Activated CD4-positive, alpha-beta memory T cell treated with anti-CD3 and anti-CD28 coated beads for 36 hours (primary cell): ENCODE measurements at regions not wholly inside any gene's neighbourhood (a gene's known extent, or its start where the extent isn't known, plus 50 kb on each side); places are given as distances from the start of the nearest gene placed in this dataset.

Experiments used
- CTCF ChIA-PET: fragments of 350-600 bp; sonication (Branson Sonifier 250); formaldehyde crosslinking; loops from one replicate; lab custom pipeline; 2021; ENCODE audit warnings: antibody characterized with exemption, inconsistent platforms; lab: Charles Lee
- POLR2A ChIA-PET: fragments of 350-600 bp; sonication (Branson Sonifier 250); formaldehyde crosslinking; loops from one replicate; lab custom pipeline; 2021; ENCODE audit warnings: antibody characterized with exemption; lab: Charles Lee
- DNase-seq: peaks from one replicate; pipeline ENCODE4 v3.0.0-alpha.2; 2020
- H3K27ac Mint-ChIP-seq: one replicate; pipeline ENCODE4 v1.8.0; 2021; ENCODE audit warnings: mixed read lengths
- H3K27me3 Mint-ChIP-seq: one replicate; pipeline ENCODE4 v1.8.0; 2021; ENCODE audit warnings: mixed read lengths
- H3K36me3 Mint-ChIP-seq: one replicate; pipeline ENCODE4 v1.8.0; 2021; ENCODE audit warnings: mixed read lengths
- H3K4me1 Mint-ChIP-seq: one replicate; pipeline ENCODE4 v1.8.0; 2021; ENCODE audit warnings: low read depth, mixed read lengths
- H3K4me3 Mint-ChIP-seq: one replicate; pipeline ENCODE4 v1.8.0; 2021; ENCODE audit warnings: mild to moderate bottlenecking, mixed read lengths
- H3K9me3 Mint-ChIP-seq: one replicate; pipeline ENCODE4 v1.8.0; 2021; ENCODE audit warnings: mixed read lengths
- intact Hi-C: fragments of 100-400 bp; cut with micrococcal nuclease; formaldehyde crosslinking; loops from one replicate; pipeline ENCODE4 v1.15.1; 2023

GRCh38 chr22:19629720-19630419, 84.4 kb upstream of the SEPTIN5 start:
- peak; percentile 91 for DNase-seq
- H3K9me3 Mint-ChIP-seq, result no peaks in the 10 kb centered on the region
- intact Hi-C loops, result loop anchor here (1.0 to 5.0 kb wide), 4 partner anchors 108 to 486 kb away; partner anchors contain the start of genes CDC45, CLDN5, ESS2 and UFD1
- peaks cover 2% of the 10 kb centered on the region for H3K4me1 Mint-ChIP-seq
- H3K4me3 Mint-ChIP-seq, result no peak overlapping the region
- H3K36me3 Mint-ChIP-seq, result no peaks in the 10 kb centered on the region
- H3K27me3 Mint-ChIP-seq, result peaks cover 6% of the 10 kb centered on the region
- POLR2A ChIA-PET, result no interaction called here
- no peak overlapping the region for H3K27ac Mint-ChIP-seq
- CTCF ChIA-PET, result interaction anchor here (0.6 to 2.4 kb wide), 69 partner anchors 9 to 769 kb away, joined by 3 to 16 read pairs (median 3); partner anchors contain the start of genes CDC45, ESS2, HIRA and SLC25A1

GRCh38 chr22:19630614-19631013, 83.7 kb upstream of the SEPTIN5 start:
- DNase-seq, result no peak
- Mint-ChIP-seq H3K9me3 (no peaks in the 10 kb centered on the region), H3K36me3 (no peaks in the 10 kb centered on the region), H3K27me3 (peaks cover 6% of the 10 kb centered on the region), H3K27ac (no peak overlapping the region), H3K4me3 (no peak overlapping the region), H3K4me1 (peaks cover 2% of the 10 kb centered on the region)
- ChIA-PET POLR2A (no interaction called here), CTCF (interaction anchor here (0.6 to 2.4 kb wide), 52 partner anchors 10 to 554 kb away, joined by 3 to 16 read pairs (median 4); partner anchors contain the start of genes CDC45, ESS2 and SLC25A1)
- intact Hi-C loops, result loop anchor here (1.0 to 5.0 kb wide), 4 partner anchors 108 to 486 kb away; partner anchors contain the start of genes CDC45, CLDN5, ESS2 and UFD1

GRCh38 chr22:19631899-19632667, 82.2 kb upstream of the SEPTIN5 start:
- no peak for DNase-seq
- ChIA-PET POLR2A (no interaction called here), CTCF (interaction anchor here (0.7 to 1.3 kb wide), 6 partner anchors 47 to 211 kb away, joined by 3 to 5 read pairs (median 3); partner anchors contain the start of gene CLDN5)
- Mint-ChIP-seq H3K4me1 (peaks cover 2% of the 10 kb centered on the region), H3K4me3 (no peak overlapping the region), H3K27me3 (peaks cover 4% of the 10 kb centered on the region), H3K36me3 (no peaks in the 10 kb centered on the region), H3K27ac (no peak overlapping the region), H3K9me3 (no peaks in the 10 kb centered on the region)
- intact Hi-C loops, result loop anchor here (5.0 kb wide), 3 partner anchors 110 to 330 kb away; partner anchors contain the start of genes CDC45, CLDN5 and UFD1

- H3K27me3 Mint-ChIP-seq, result peaks cover 4% of the 10 kb centered on the region
- ChIA-PET POLR2A (no interaction called here), CTCF (interaction anchor here (0.7 to 1.0 kb wide), 3 partner anchors 67 to 212 kb away, joined by 3 read pairs; partner anchors contain the start of gene CLDN5)
- H3K4me3 Mint-ChIP-seq, result no peak overlapping the region
- H3K36me3 Mint-ChIP-seq, result no peaks in the 10 kb centered on the region
- peaks cover 2% of the 10 kb centered on the region for H3K4me1 Mint-ChIP-seq
- intact Hi-C loops, result loop anchor here (5.0 kb wide), 3 partner anchors 110 to 330 kb away; partner anchors contain the start of genes CDC45, CLDN5 and UFD1
- DNase-seq, result no peak
- H3K9me3 Mint-ChIP-seq, result no peaks in the 10 kb centered on the region
- no peak overlapping the region for H3K27ac Mint-ChIP-seq
Observed at GRCh38 chr22:19632668-19633148, 81.6 kb upstream of the SEPTIN5 start.

DNA sequence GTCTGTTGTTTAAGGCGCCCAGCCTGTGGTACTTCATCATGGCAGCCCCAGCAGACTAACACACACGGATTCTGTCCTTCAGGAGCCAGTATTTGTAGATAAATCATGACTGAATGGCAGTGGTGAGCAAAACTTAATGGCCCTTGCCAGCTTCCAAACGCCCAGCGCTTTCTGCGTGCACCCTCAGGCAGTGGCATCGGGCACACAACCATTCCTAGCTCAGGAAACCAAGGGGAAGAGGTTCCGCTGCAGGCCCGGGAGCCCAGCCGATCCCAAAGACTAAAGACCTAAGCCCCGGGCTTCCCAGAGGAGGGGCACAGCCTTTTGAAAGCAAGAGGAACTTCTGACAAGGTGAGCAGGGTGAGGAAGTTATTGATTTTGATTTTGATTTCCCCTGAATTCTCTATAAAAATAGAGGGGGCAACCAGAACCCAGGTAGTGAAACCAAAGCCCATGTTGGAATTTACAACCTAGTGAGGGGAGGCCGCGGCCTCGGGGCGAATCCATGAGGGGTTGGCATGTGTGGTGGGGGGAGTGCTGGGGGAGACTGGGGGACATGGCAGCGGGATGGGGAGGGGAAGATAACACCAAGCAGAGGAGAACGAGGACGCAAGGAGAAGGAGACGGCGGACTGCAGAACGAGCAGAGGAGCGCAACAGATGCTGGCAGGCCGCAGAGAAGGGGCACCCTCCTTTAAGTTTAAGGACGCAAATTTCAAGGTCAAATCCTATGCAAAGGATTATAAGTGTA, 79.9 kb upstream of the SEPTIN5 start:
- POLR2A ChIA-PET, result no interaction called here
- CTCF ChIA-PET, result interaction anchor here (0.8 kb wide), 1 partner anchor 456 kb away, joined by 3 read pairs; no protein-coding TSS in a partner anchor
- H3K4me1 Mint-ChIP-seq, result peaks cover 2% of the 10 kb centered on the region
- H3K9me3 Mint-ChIP-seq, result no peaks in the 10 kb centered on the region
- no peak for DNase-seq
- H3K4me3 Mint-ChIP-seq, result no peak overlapping the region
- H3K36me3 Mint-ChIP-seq, result no peaks in the 10 kb centered on the region
- intact Hi-C loops, result loop anchor here (5.0 kb wide), 3 partner anchors 112 to 332 kb away; partner anchors contain the start of genes CDC45, CLDN5 and UFD1
- peaks cover 4% of the 10 kb centered on the region for H3K27me3 Mint-ChIP-seq
- H3K27ac Mint-ChIP-seq, result no peak overlapping the region

DNA sequence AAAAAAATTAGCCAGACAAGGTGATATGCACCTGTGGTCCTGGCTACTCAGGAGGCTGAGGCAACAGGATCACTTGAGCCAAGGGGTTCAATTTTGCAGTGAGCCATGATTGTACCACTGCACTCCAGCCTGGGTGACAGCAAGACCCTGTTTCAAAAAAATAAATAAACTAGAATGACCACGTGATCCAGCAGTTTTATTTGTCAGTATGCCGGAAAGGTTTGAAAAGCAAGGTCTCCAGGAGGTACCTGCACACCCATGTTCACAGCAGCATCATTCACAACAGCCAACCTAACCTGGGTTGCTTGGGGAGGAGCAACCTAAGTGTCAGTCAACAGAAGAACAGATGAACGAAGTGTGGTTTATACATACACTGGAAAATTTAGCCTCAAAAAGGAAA, 78.7 kb upstream of the SEPTIN5 start:
- H3K4me3 Mint-ChIP-seq, result no peak overlapping the region
- no peak overlapping the region for H3K27ac Mint-ChIP-seq
- intact Hi-C loops, result no loop called here
- POLR2A ChIA-PET, result no interaction called here
- no peaks in the 10 kb centered on the region for H3K36me3 Mint-ChIP-seq
- no peaks in the 10 kb centered on the region for H3K9me3 Mint-ChIP-seq
- H3K4me1 Mint-ChIP-seq, result no peaks in the 10 kb centered on the region
- peaks cover 4% of the 10 kb centered on the region for H3K27me3 Mint-ChIP-seq
- CTCF ChIA-PET, result no interaction called here
- DNase-seq, result no peak

DNA sequence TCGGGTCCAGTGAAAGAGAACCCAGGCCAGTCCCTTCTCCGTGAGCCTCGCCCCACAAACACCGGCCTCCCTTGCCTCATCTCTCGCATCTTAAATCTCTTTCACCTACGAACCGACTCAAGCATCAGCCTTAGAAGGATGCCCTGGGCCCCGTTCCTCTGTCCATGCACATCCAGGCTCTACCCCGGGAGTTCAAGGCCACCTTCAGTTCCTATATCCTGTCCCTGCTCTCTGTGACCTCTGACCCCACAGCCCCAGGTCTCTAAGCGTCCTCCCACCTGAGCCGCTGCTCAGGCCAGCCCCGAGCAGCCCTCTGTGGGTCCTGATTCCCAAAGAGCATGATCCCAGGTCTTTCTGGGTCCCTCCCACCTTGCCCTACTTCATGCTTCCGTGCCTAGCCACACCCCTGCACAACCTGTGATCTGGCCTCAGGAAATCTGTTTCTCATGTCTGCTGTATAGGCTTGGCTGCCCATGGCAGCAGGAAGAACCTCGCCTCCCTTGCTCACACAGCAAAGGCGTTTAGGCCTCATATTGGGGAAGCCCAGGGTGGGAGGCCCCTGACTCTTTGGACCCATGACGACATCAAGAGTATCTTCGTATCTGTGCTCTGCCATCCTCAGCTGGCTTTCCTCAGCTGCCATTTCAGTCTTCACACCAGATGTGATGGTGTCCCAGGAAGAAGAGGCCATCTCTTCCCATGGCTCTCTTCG, 77.5 kb upstream of the SEPTIN5 start:
- Mint-ChIP-seq H3K27ac (no peak overlapping the region), H3K4me1 (no peaks in the 10 kb centered on the region), H3K36me3 (no peaks in the 10 kb centered on the region), H3K4me3 (no peak overlapping the region), H3K27me3 (peaks cover 7% of the 10 kb centered on the region), H3K9me3 (no peaks in the 10 kb centered on the region)
- ChIA-PET CTCF (no interaction called here), POLR2A (no interaction called here)
- no peak for DNase-seq
- intact Hi-C loops, result no loop called here

DNA sequence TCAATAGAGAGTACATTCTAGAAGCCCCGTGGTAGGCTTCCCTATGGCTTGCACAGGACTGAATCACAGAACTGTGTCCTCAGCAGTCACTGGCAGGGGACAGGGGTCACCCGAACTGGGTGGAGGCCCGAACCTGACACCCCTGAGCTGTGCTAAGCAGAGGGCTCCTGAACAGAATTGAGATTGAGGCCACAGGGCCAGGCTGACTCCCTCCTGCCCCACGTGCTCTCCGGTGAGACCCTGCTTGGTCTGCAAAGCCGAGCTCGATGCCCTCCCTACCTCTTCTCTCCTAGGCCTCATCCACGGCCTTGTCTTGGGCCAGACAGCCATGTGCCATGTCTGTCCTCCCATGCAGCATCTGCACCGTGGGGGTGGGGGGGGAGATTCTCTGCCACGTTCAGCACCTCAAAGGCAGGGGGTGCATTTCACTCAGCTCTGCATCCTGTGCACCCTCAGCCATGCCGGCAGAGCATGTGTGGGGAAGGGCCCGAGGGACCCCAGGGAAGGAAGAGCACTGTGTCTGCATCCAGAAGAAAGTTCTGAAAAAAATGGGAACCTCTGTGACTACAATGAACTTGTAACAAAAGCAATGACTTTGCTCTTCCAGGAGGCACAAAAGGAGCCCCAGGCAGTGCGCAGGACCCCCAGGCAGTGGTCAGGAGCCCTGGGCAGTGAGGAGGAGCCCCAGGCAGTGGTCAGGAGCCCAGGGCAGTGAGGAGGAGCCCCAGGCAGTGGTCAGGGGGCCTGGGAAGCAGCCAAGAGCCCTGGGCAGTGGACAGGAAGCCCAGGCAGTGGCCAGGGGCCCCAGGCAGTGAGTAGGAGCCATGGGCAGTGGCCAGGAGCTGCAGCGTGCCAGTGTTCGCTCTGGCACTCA, 76.7 kb upstream of the SEPTIN5 start:
- Mint-ChIP-seq H3K4me3 (no peak overlapping the region), H3K27me3 (peaks cover 2% of the 10 kb centered on the region), H3K27ac (no peak overlapping the region), H3K4me1 (no peaks in the 10 kb centered on the region), H3K36me3 (no peaks in the 10 kb centered on the region), H3K9me3 (no peaks in the 10 kb centered on the region)
- intact Hi-C loops, result no loop called here
- ChIA-PET POLR2A (no interaction called here), CTCF (no interaction called here)
- DNase-seq, result no peak

- POLR2A ChIA-PET, result no interaction called here
Observed at GRCh38 chr22:19638282-19639015, 75.9 kb upstream of the SEPTIN5 start.

GRCh38 chr22:19639610-19640135, 74.6 kb upstream of the SEPTIN5 start:
- CTCF ChIA-PET, result no interaction called here

More at GRCh38 chr22:19638282-19639015, 75.9 kb upstream of the SEPTIN5 start:
- no peaks in the 10 kb centered on the region for H3K9me3 Mint-ChIP-seq
- no peak overlapping the region for H3K4me3 Mint-ChIP-seq
- no peaks in the 10 kb centered on the region for H3K36me3 Mint-ChIP-seq
- no peak overlapping the region for H3K27ac Mint-ChIP-seq
- intact Hi-C loops, result no loop called here
- no peak for DNase-seq
- H3K27me3 Mint-ChIP-seq, result peaks cover 4% of the 10 kb centered on the region
- H3K4me1 Mint-ChIP-seq, result no peaks in the 10 kb centered on the region
- CTCF ChIA-PET, result no interaction called here

More at GRCh38 chr22:19639610-19640135, 74.6 kb upstream of the SEPTIN5 start:
- POLR2A ChIA-PET, result no interaction called here
- DNase-seq, result no peak
- Mint-ChIP-seq H3K36me3 (no peaks in the 10 kb centered on the region), H3K27ac (no peak overlapping the region), H3K4me1 (no peaks in the 10 kb centered on the region), H3K27me3 (peaks cover 4% of the 10 kb centered on the region), H3K4me3 (no peak overlapping the region), H3K9me3 (no peaks in the 10 kb centered on the region)
- intact Hi-C loops, result loop anchor here (10.0 kb wide), 1 partner anchor 75 kb away; the partner anchor contains the start of gene SEPTIN5
